H9 (cell line): ENCODE measurements at regions not wholly inside any gene's neighbourhood (a gene's known extent, or its start where the extent isn't known, plus 50 kb on each side); places are given as distances from the start of the nearest gene placed in this dataset.

Experiments
- DNase-seq: peaks from one replicate; pipeline ENCODE4 v3.0.0-alpha.2; 2017
- H2AFZ ChIP-seq: one replicate; pipeline ENCODE4 v1.6.1; 2013; ENCODE audit warnings: mild to moderate bottlenecking, low read length, control low read depth, moderate library complexity
- H2AK5ac ChIP-seq: 2 replicates; pipeline ENCODE4 v1.6.1; 2013; ENCODE audit warnings: low read length, control low read depth, mixed read lengths; ENCODE audit not compliant: insufficient read length
- H2BK120ac ChIP-seq: one replicate; pipeline ENCODE4 v1.6.1; 2013; ENCODE audit warnings: low read depth, mild to moderate bottlenecking, low read length, control low read depth, inconsistent platforms; ENCODE audit not compliant: poor library complexity, severe bottlenecking
- H2BK12ac ChIP-seq: 2 replicates; pipeline ENCODE4 v1.6.1; 2013; ENCODE audit warnings: low read length, control low read depth, mixed read lengths, low read depth; ENCODE audit not compliant: insufficient read length
- H2BK15ac ChIP-seq: 2 replicates; pipeline ENCODE4 v1.6.1; 2013; ENCODE audit warnings: low read depth, low read length, control low read depth
- H2BK20ac ChIP-seq: one replicate; pipeline ENCODE4 v1.6.1; 2013; ENCODE audit warnings: low read depth, mild to moderate bottlenecking, low read length, control low read depth, inconsistent platforms; ENCODE audit not compliant: poor library complexity, severe bottlenecking
- H2BK5ac ChIP-seq: 2 replicates; pipeline ENCODE4 v1.6.1; 2013; ENCODE audit warnings: low read length, control low read depth, mixed read lengths; ENCODE audit not compliant: insufficient read length
- H3K14ac ChIP-seq: 2 replicates; pipeline ENCODE4 v1.6.1; 2013; ENCODE audit warnings: low read length, control low read depth; ENCODE audit not compliant: insufficient read depth
- H3K18ac ChIP-seq: 2 replicates; pipeline ENCODE4 v1.6.1; 2013; ENCODE audit warnings: low read depth, mild to moderate bottlenecking, mixed read lengths, low read length, control low read depth; ENCODE audit not compliant: insufficient read length
- H3K23ac ChIP-seq: 2 replicates; pipeline ENCODE4 v1.6.1; 2013; ENCODE audit warnings: low read length, control low read depth, mixed read lengths, low read depth; ENCODE audit not compliant: insufficient read length
- H3K23me2 ChIP-seq: 2 replicates; pipeline ENCODE4 v1.6.1; 2013; ENCODE audit warnings: low read depth, mild to moderate bottlenecking, mixed read lengths, low read length, control low read depth; ENCODE audit not compliant: insufficient read length, poor library complexity, severe bottlenecking
- H3K27ac ChIP-seq: 2 replicates; pipeline ENCODE4 v1.5.1; 2013; ENCODE audit warnings: low read length, control low read depth, mixed read lengths, low read depth; ENCODE audit not compliant: insufficient read length
- H3K27me3 ChIP-seq: 2 replicates; pipeline ENCODE4 v1.6.1; 2013; ENCODE audit warnings: low read length, control low read depth, inconsistent platforms; ENCODE audit not compliant: insufficient read depth
- H3K4ac ChIP-seq: 2 replicates; pipeline ENCODE4 v1.6.1; 2013; ENCODE audit warnings: low read depth, mild to moderate bottlenecking, control low read depth, inconsistent platforms, low read length, moderate library complexity
- H3K4me1 ChIP-seq: 2 replicates; pipeline ENCODE4 v1.6.1; 2013; ENCODE audit warnings: low read length, control low read depth, inconsistent platforms; ENCODE audit not compliant: insufficient read depth
- H3K4me2 ChIP-seq: 2 replicates; pipeline ENCODE4 v1.6.1; 2013; ENCODE audit warnings: low read length, control low read depth, mixed read lengths; ENCODE audit not compliant: insufficient read length, insufficient read depth
- H3K56ac ChIP-seq: 2 replicates; pipeline ENCODE4 v1.6.1; 2013; ENCODE audit warnings: low read depth, mild to moderate bottlenecking, mixed read lengths, low read length, control low read depth; ENCODE audit not compliant: insufficient read length
- H3K79me1 ChIP-seq: 2 replicates; pipeline ENCODE4 v1.6.1; 2013; ENCODE audit warnings: low read depth, mild to moderate bottlenecking, moderate library complexity, low read length, control low read depth, inconsistent platforms; ENCODE audit not compliant: insufficient read depth, poor library complexity, severe bottlenecking
- H3K79me2 ChIP-seq: 2 replicates; pipeline ENCODE4 v1.6.1; 2013; ENCODE audit warnings: low read length, control low read depth, inconsistent platforms; ENCODE audit not compliant: insufficient read depth
- H3K9ac ChIP-seq: 2 replicates; pipeline ENCODE4 v1.6.1; 2013; ENCODE audit warnings: low read length, control low read depth, mixed read lengths; ENCODE audit not compliant: insufficient read length; ENCODE audit errors: extremely low read depth
- H3K9me3 ChIP-seq: one replicate; pipeline ENCODE4 v1.6.1; 2013; ENCODE audit warnings: low read depth, low read length, inconsistent platforms; ENCODE audit not compliant: control insufficient read depth
- H3T11ph ChIP-seq: one replicate; pipeline ENCODE4 v1.6.1; 2013; ENCODE audit warnings: mild to moderate bottlenecking, low read length, control low read depth, inconsistent platforms
- H4K20me1 ChIP-seq: one replicate; pipeline ENCODE4 v1.6.1; 2013; ENCODE audit not compliant: control insufficient read depth, insufficient read length, insufficient read depth
- H4K5ac ChIP-seq: 2 replicates; pipeline ENCODE4 v1.6.1; 2013; ENCODE audit warnings: low read depth, mild to moderate bottlenecking, mixed read lengths, low read length, control low read depth; ENCODE audit not compliant: insufficient read length
- H4K8ac ChIP-seq: replicated peaks from 2 replicates; pipeline ENCODE4 v1.6.1; 2013; ENCODE audit warnings: low read length, control low read depth, mixed read lengths, low read depth; ENCODE audit not compliant: insufficient read length
- H4K91ac ChIP-seq: 2 replicates; pipeline ENCODE4 v1.6.1; 2013; ENCODE audit warnings: low read depth, mild to moderate bottlenecking, moderate library complexity, mixed read lengths, low read length, control low read depth; ENCODE audit not compliant: insufficient read length
- H3K27ac Mint-ChIP-seq, 3 experiments: 2 replicates in 2 of 3; 3 replicates in 1 of 3; pipeline ENCODE4 v1.8.0; 2020 to 2021; ENCODE audit warnings: mixed read lengths in 3 of 3, mild to moderate bottlenecking in 1 of 3, moderate library complexity in 1 of 3
- H3K27me3 Mint-ChIP-seq: 2 replicates; pipeline ENCODE4 v1.8.0; 2021; ENCODE audit warnings: low read depth, mild to moderate bottlenecking, moderate library complexity, mixed read lengths
- H3K36me3 Mint-ChIP-seq, 3 experiments: 2 replicates in 2 of 3; 3 replicates in 1 of 3; pipeline ENCODE4 v1.8.0; 2020 to 2021; ENCODE audit warnings: low read depth in 3 of 3, mixed read lengths in 3 of 3; ENCODE audit not compliant: insufficient read depth in 1 of 3
- H3K4me1 Mint-ChIP-seq, 2 experiments: 2 replicates each; pipeline ENCODE4 v1.8.0; 2020; ENCODE audit warnings: mixed read lengths in 2 of 2
- H3K4me3 Mint-ChIP-seq, 2 experiments: 2 replicates in 1 of 2; 3 replicates in 1 of 2; pipeline ENCODE4 v1.8.0; 2020 to 2021; ENCODE audit warnings: mild to moderate bottlenecking in 2 of 2, mixed read lengths in 2 of 2, moderate library complexity in 1 of 2
- H3K9me3 Mint-ChIP-seq, 2 experiments: 2 replicates in 1 of 2; 3 replicates in 1 of 2; pipeline ENCODE4 v1.8.0; 2020; ENCODE audit warnings: mild to moderate bottlenecking in 2 of 2, mixed read lengths in 2 of 2, moderate library complexity in 1 of 2
- CTCF ChIP-seq: fragments of 200-600 bp; sonication (generic); conservative IDR thresholded peaks from 3 replicates; pipeline ENCODE4 v1.8.0; 2021; ENCODE audit warnings: antibody characterized with exemption, mild to moderate bottlenecking
- WGBS: extraction: QIAGEN DNeasy Blood & Tissue Kit; methylation state at CpG from one replicate; pipeline ENCODE4 v1.1.7; 2013; ENCODE audit warnings: missing lambda C conversion rate, low lambda C conversion rate, mixed read lengths; ENCODE audit not compliant: insufficient read length; ENCODE audit errors: extremely low coverage; 5-methylcytosine and 5-hydroxymethylcytosine counted together

- H3K14ac ChIP-seq = no peak overlapping the region
- H3K79me1 ChIP-seq = no peaks in the 10 kb centered on the region
- H4K20me1 ChIP-seq = no peaks in the 10 kb centered on the region
- H3K79me2 ChIP-seq = no peaks in the 10 kb centered on the region
- H3K4me1 ChIP-seq = no peaks in the 10 kb centered on the region
- H3K4me3 Mint-ChIP-seq = no peak overlapping the region
- no peak overlapping the region for H2BK5ac ChIP-seq
- peaks cover 73% of the 10 kb centered on the region for H3K9me3 ChIP-seq
- H3K23ac ChIP-seq = no peak overlapping the region
- H3K27me3 Mint-ChIP-seq = peaks cover 2% of the 10 kb centered on the region; the same call in 1 of the 2 replicates
- H3K4ac ChIP-seq = no peak overlapping the region
- no peak overlapping the region for H2AFZ ChIP-seq
- no peak overlapping the region for H3K4me2 ChIP-seq
- no peaks in the 10 kb centered on the region for H3K27me3 ChIP-seq
- no peak overlapping the region for H2BK12ac ChIP-seq
- H4K91ac ChIP-seq = no peak overlapping the region
- no peak overlapping the region for H2BK120ac ChIP-seq
- H3K56ac ChIP-seq = no peak overlapping the region
- no peak overlapping the region for H2BK20ac ChIP-seq
- no peak overlapping the region for H3K27ac ChIP-seq
- H2AK5ac ChIP-seq = no peak overlapping the region
- no peak overlapping the region for H4K5ac ChIP-seq
- H3K9ac ChIP-seq = no peak overlapping the region
- no peak for DNase-seq
- TF ChIP-seq CTCF = no peak
- no peak overlapping the region for H3K27ac Mint-ChIP-seq
- no peak overlapping the region for H4K8ac ChIP-seq
- H3T11ph ChIP-seq = no peak overlapping the region
- no peaks in the 10 kb centered on the region for H3K4me1 Mint-ChIP-seq
- no peak overlapping the region for H2BK15ac ChIP-seq
- peaks cover 62 to 84% of the 10 kb centered on the region in 2 experiments for H3K9me3 Mint-ChIP-seq
- H3K18ac ChIP-seq = no peak overlapping the region
- no peaks in the 10 kb centered on the region for H3K23me2 ChIP-seq
- no CpG with 5 or more reads among the region's 3 CpGs for WGBS
- peaks cover 0 to 4% (median 0%) of the 10 kb centered on the region in 3 experiments; a peak in 4 of 7 replicates for H3K36me3 Mint-ChIP-seq
These were observed 69.5 kb upstream of the CT45A1 start for GRCh38 chrX:135643916-135644315.
